HepG2 (cell line): ENCODE measurements at regions not wholly inside any gene's neighbourhood (a gene's known extent, or its start where the extent isn't known, plus 50 kb on each side); places are given as distances from the start of the nearest gene placed in this dataset.

Source experiments
- CREB1 ChIP-seq, 2 experiments: fragments of 450-650 bp in 1 of 2; IDR thresholded peaks; 2 replicates each; pipeline ENCODE4 v1.6.1; 2016 to 2017; ENCODE audit warnings: control low read depth in 1 of 2, mild to moderate bottlenecking in 1 of 2, missing compliant biosample characterization in 1 of 2, missing genetic modification characterization in 1 of 2
- ELF4 ChIP-seq: sonication (generic); formaldehyde crosslinking; IDR thresholded peaks from 2 replicates; pipeline ENCODE4 v1.5.0; 2020; ENCODE audit warnings: missing genetic modification reagents, mild to moderate bottlenecking, moderate library complexity, borderline replicate concordance
- FUBP1 ChIP-seq: sonication (generic); formaldehyde crosslinking; IDR thresholded peaks from 2 replicates; pipeline ENCODE4 v1.5.1; 2020; ENCODE audit warnings: missing genetic modification reagents, mild to moderate bottlenecking, borderline replicate concordance
- LRRFIP1 ChIP-seq: sonication (generic); formaldehyde crosslinking; conservative IDR thresholded peaks from 2 replicates; pipeline ENCODE4 v1.4.0; 2020; ENCODE audit warnings: missing genetic modification reagents
- ZKSCAN5 ChIP-seq: sonication (generic); formaldehyde crosslinking; IDR thresholded peaks from 2 replicates; pipeline ENCODE4 v1.5.1; 2020; ENCODE audit warnings: mild to moderate bottlenecking, missing genetic modification reagents

- TF ChIP-seq LRRFIP1 (CRISPR knock-in tag), result no peak
- TF ChIP-seq FUBP1, result no peak
- TF ChIP-seq ZKSCAN5 (CRISPR knock-in tag), result no peak
- TF ChIP-seq ELF4 (CRISPR knock-in tag), result no peak
- no peak for TF ChIP-seq CREB1 (IDR thresholded peaks at IDR 0.05)
- TF ChIP-seq CREB1 (CRISPR knock-in tag; IDR thresholded peaks at IDR 0.05), result no peak
Measured at GRCh38 chr1:224521904-224522734, 87.5 kb upstream of the WDR26 start.
